ENCODE measurements at regions not wholly inside any gene's neighbourhood (a gene's known extent, or its start where the extent isn't known, plus 50 kb on each side); places are given as distances from the start of the nearest gene placed in this dataset.

DNA sequence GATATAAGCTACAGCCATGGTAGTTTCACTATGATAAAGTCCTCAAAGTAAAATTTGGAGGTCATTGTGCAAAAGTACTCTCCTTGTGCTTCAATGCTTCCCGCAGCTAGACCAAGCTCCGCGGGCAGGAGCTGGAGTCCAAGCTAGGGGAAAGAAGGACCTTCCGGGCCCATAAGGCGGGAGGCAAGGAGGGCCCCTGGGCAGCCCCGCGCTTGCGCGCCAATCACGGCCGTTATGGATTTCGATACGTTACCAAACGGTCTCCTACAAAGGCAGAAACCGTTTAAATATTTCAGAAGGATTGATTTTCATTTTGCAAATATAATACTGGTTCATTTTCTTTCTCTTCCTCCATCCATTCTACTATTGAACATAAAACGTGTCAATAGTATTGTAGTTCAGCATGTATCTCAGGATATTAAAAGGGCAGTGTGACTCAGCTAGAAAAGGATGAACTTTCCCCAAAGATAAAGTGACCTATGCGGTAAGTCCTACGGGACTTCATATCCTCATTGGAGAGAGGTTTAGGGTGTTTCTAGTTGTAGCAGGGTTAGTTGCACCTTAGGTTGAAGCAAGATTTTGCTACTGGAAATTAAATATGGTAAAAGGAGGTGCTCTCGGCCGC lies 128.0 kb downstream of the KIF20B start:
- DNase-seq, result no peak

DNA sequence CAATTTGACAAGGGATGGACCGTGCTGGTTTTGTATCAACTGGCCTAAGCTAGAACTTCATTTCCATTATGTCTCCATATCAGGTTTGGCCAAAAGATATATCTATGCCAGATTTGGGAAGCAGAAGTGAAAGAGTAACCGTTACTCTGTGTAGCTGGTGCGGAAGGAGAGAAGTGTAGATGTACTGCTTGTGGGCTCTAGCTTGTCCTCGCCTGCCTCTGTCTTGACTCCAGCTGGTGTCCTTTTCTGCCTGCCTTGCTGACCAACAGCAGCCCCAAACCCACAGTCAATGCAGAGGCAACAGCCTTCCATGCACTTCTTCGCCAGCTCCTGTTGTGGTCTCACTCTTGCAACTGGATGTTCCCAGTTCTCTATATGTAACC lies 128.5 kb downstream of the KIF20B start:
- no peak for DNase-seq

DNA sequence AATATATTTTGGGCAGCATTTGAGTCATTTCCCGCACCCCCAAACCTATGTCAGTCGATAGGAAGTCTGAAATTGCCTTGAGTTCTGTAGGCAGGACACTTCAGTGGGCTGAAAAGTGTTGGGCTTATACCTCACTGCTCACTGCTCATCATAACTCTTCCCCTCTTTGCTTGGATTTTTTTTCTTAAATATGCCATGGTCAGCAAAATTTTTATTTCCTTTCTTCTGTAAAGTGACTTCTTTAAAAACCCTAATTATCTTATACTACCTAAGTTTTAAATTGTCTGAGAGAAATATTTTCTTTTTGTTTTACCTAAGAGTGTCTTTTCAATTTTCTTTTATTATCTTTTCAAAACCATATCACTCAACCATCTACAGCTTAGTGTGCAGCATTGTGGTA lies 129.2 kb downstream of the KIF20B start:
- DNase-seq, result no peak

DNA sequence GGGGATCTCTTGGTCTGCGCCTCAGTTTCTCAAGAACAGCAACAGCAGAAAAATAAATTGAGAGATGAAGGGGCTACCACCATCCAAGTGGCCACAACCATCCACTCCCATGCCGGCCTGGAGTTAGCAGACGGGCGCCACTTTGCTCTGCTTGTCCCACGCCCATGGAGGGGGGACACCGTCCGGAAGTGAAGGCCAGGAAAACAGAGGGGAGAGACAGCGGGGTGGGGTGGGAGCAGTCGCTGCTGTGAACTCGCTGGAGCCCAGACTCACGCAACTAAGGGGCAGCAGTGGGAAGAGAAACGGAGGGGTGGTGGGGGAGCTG lies 135.4 kb downstream of the KIF20B start:
- DNase-seq, result no peak

DNA sequence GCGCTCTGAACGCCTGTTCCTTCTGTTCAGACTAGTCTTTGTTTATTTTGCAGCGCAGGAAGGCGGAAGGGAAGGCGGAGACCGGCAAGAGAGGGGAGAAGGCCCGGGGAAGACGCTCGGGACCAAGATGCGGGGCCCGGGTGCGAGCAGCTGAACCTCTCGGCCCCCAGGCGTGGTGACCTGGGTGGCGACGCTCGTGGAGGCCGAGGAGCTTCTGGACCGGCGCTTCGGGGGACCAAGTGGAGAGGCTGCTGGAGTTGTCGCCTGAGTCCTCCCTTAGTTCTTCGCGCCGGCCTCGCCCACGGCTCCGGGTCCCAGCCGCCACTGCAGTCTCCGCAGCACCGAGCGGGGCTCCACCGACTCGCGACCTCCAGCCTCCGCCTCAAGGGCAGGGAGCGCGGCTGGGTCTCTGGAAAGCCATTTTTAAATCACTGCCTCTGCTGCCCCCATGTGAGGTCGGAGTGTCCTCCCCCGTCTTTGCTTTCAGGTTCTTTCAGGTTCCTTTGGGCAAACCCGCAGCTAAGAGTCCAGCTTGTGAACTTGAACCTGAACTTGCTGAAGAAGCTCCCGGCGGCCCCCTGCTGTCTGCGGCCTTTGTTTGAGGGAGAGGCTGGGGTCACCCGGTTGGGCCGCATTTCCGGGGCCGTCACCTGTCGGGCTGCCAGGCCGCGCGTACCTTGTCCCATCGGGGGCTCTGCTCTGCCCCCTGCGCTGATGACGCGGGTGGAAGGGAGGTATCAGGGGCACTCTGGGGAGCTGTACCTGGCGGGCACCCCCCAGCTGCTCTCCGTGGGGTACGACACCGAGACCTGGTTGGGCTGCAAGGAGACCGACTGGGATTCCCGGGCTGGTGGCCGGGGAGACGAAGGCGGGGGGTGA lies 136.0 kb downstream of the KIF20B start:
- peak; percentile 30 to 35 for DNase-seq

DNA sequence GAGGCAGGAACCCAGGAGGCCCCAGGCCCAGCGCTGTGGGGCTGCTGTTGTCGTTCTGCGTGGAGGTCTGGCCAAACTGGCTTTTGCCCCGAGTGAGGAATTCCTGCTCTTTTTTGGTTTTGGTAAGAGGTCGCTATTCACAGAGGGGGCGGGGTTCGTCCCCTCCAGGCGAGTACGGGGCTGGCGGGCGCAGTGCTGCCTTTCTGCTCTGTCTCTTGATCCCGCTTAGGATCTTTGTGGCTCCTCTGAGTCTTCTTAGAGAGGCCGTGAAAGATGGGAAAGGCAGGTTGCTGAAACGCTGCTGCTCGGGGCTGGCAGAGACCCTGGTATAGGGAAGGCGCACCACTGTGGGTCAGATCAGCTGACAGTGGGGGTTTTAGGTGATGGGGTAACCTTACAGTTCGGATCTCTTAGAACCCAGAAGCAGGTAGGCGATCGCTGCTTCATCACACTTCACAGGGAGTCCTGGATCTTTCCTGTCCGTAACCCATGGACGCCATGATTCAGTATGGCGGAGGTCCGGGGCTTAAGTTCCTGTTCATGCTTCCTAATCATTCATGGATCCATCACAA lies 136.7 kb downstream of the KIF20B start:
- no peak for DNase-seq

DNA sequence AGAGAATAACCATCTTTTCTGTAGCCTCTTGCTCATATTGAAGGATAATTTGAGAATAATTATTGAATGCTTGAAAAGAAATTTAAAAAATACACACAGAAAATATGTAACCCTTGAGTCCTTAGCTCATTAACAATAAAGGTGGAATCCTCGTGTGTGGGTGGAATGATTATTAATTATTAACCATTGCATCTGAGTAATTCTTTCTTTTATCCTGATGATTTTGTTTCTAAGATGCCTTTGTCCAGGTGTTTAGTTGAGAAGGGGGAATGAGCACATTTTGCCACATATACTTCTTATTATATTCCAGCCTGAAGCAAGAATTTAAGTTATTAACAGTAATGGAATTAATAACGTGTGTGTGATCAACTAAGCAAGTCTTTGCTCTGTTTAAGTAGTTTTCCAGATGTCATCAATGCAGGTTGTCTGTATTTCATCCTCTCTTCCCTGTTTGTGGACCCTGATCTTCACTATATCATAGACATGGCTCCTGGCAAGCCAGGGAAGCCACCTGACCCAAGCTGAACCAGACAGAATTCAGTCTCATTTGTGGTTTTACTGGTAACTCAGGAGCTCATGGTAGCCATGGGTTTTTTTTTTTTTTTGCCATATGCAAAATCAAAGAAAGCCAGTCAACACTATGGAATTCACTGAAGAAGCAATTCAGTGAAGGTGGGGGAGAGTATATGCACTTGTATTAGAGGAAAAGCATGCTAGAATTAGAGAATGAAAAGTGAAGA lies 144.3 kb downstream of the KIF20B start:
- no peak for DNase-seq

DNA sequence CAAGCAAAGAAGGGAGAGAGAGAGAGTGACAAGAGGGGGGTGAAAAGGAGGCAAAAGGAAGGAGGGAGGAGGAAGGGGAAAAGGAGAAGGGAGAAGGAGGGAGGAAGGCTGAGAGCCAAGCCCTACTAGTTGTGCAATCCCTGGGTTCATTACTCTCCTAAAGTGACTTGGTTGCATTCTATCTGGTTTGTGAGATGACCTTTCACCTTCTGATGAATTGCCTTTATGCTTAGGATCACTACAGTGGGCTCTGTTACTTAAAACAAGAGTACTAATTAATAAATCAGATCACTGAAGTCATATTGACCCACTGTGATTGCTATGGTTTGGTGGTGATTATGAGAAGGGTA lies 144.9 kb downstream of the KIF20B start:
- no peak for DNase-seq

DNA sequence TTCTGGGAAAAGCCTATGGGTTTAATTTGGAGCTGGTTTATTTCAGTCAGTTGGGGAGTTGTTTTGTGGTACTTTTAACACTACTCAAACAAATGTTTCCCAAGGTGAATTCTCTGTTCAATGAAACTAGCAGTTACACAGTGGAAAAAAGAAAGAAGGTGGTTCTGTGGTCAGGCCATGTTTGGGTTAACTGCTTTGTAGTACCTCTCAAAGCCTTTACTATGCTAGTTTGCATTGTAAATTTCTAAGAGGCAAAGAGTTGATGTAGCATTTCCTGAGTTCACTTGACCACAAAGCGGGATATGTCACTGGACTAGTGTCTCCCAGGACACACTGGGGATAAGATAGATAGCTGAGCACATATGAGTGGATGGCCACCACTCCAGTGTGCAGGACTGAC lies 145.4 kb downstream of the KIF20B start:
- no peak for DNase-seq

DNA sequence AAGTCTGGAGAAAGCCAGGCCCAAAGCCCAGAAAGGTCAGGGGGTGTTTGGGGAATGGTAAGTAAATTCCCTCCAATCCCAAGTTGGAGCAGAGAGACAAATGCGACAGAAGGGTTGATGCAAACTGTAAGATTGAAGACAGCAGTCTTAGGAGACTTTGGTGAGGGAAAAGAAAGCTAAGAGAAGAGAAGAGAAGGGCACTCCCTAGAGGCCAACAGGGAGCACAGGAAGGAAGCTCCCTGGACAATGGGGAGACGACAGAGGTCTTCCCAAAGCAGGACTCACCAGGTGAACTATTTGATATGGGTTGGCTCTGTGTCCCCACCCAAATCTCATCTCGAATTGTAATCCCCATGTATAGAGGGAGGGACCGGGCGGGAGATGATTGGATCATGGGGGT lies 151.5 kb downstream of the KIF20B start:
- DNase-seq, result no peak

DNA sequence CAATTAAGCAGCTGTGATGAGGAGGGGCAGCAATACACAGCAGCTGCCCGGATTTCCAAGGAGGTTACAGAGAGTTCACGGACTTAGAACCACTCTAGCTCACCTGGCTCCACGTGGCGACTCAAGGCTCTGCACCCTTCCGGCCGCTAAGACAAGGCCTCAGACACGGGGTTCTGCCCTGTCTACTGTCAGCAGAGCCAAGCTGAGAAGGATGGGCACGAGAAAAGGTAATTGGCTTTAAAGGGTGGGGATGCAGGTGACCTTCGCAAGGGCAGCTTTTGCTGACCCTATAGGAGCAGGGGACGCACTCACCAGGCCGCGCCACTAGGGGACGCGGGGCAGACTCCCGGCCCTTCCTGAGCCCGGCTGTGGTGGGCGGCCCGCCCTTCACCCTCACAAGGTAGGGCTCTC lies 152.4 kb downstream of the KIF20B start:
- DNase-seq, result no peak

DNA sequence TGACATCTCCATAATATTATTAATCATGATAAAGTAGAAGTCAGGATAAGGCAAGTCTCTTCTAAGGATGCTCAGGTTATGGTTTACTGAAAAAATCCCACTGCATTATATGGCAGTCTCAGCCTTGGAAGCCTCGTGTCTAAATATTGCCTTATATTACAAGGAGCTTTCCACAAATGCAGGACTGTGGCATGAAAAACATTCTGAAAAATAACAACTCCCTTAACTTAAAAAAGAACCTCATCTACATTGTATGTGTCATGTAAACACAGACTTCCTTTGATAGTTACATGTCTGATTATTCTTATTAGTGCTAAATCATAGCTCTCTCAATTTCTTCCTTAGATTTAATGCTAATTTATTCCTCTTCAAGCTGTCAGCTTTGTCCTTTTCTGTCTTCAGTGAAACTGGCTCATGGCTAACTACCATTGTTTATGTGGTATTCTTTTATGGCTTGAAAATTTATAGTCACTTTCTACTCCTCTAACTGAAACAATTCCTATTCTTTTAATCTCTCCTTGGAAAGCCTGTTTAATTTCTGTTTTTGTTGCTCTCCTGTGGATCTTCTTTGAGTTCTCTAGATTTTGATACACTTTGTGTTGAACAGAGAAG lies 156.1 kb downstream of the KIF20B start:
- DNase-seq, result no peak

DNA sequence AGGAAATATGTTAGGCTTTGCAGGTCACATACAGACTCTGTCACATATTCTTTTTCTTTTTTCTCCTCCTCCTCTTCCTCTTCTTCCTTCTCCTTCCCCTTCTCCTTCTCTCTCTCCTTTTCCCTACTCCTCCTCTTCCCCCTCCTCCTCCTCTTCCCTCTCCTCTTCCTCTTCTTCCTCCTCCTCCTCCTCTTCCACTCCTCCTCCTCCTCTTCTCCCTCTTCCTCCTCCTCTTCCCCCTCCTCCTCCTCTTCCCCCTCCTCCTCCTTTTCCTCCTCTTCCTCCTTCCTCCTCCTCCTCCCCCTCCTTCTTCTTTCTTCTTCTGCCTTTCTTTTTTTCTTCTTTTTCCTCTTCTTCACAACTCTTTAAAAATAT lies 159.8 kb downstream of the KIF20B start:
- no peak for DNase-seq

DNA sequence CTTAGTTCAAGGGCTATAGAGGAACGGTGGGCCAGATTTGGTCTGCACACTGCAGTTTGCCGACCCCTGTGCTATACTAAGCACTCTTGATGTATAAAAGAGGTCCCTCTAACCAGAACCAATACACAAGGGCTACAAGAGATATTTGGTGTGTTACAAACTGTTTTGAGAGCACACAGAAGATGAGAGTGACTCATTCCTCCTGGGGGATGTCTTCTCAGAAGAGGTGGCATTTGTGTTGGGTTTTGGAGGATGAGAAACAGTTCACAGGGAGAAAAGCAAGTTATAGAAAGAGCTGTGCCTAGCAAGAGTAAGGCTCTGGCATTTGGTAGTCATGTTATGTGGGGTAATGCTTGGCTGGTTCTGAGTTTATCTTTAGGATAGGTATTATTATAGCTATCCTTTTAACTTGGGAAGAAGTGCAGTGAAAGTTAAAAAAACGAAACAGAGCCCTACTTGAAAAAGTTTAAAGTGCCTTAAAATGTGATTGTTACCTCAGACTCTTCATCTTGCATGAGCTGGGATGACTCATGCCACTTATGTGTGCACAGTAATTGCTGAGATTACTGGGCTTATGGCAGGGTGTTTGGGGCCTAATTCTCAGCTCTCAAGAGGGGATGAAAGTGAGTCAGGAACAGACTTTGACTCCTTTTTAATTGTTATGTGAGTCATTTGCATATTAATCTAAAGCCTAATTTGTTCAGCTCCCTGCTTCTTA lies 160.4 kb downstream of the KIF20B start:
- DNase-seq, result no peak

DNA sequence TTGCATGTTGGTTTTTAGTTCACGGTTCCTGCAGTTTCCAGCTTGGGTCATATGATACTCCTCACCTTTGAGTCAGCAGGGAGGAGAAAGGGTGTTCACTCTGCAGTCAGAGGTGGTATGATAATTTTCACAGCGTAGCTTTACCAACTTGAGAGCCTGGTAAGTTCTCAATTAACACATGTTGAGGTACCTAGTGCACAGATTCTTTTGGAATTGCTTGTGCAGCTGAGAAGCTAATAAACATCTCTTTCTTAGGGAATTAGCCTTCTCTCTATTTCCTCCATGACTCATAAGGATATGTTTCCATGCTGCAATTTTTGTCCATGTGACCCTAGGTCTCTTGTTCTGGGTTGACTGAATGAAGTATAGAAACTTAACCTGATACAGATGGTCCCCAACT lies 166.6 kb downstream of the KIF20B start:
- DNase-seq, result no peak

DNA sequence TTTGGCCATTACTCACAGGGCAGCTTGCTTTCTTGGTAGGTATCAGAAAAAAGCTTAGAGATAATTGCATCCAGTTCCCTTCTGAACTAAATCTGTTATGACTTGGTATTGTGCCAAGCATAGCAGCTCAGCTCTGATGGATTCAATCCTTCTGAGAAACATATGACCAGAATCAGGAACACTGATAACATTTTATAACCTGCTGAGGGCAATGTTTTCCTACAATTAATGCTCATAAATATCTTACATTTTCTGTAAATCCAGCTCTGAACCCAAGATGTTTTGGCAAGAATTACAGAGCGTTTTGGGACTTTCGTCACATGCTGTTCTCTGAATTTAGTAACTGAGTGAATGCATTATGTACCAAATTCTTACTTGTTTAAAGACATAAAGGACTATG lies 167.8 kb downstream of the KIF20B start:
- DNase-seq, result no peak

DNA sequence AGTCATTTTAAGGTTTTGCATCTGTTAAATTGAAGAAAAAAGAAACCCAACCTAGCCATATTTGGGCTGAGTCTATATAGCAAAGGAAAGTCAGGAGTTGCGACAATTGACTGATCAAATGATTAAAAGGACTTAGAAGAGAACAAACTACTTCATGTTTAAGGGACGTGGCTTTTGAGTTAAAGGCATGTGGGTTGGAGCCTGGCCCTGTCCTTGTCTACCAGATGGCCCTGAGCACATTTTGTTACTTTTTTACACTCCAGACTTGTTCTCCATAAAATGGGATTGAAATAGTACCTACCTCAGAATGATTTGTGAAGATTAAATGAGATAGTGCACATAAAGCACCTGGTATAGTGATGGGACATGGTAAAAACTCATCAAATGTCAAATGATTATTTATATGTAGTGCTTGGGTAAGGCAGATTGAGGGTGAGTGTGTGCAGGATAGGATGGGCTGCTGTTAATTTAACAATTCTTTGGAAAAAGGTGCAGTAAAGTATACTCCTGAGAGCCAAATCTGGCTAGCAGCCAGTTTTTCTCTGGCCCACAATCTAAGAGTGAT lies 168.3 kb downstream of the KIF20B start:
- no peak for DNase-seq

DNA sequence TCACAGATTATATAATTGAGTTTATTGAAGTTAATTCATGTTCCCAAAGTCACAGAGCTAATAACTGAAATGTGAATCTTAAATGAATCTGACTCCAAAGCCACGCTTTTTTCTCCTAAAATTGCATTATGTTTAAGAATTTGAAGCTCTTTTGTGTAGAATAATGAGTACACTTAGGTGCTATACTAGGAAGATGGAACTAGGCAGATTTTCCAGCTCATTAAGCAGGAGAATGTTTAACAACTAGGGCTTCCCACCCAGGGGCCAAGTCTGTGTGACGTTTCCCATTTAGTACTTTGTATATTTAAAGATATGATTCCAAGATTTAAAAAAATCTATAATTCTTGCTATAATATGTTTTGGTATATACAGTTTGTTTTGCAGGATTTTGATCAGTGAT lies 169.5 kb downstream of the KIF20B start:
- DNase-seq, result no peak

DNA sequence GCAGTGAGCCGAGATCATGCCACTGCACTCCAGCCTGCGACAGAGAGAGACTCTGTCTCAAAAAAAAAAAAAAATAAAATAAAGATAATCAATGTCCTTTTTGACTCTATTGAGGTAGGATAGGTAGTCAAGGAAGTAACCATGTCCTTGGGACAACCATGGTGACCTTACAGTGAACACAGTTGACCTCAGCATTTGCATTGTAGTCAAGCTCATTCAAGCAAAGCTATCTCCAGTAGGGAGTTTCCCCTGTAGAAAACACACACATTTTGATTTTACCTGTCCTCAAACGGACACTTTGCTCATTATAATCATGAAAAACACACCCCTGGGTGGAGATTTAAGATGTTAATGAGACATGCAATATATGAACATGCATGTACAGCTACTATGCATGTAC lies 171.7 kb downstream of the KIF20B start:
- DNase-seq, result no peak

DNA sequence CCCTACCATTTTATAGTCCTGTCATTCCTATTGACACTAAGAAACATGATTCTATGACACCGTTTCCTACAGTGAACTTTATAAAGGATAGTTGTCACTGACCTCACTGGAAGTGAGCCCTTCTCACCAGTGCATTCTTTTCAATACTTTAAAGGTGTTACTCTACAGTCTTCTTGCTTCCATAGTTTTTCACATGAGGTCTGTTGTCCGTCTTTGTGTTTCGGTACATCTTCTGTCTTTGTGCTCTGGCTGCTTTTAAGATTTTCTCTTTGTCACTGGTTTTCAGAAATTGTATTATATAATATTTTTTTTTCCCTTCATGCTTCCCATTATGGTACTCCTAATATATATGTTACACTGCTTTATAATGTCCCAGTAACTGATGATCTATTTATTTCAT lies 174.2 kb downstream of the KIF20B start:
- DNase-seq, result no peak

DNA sequence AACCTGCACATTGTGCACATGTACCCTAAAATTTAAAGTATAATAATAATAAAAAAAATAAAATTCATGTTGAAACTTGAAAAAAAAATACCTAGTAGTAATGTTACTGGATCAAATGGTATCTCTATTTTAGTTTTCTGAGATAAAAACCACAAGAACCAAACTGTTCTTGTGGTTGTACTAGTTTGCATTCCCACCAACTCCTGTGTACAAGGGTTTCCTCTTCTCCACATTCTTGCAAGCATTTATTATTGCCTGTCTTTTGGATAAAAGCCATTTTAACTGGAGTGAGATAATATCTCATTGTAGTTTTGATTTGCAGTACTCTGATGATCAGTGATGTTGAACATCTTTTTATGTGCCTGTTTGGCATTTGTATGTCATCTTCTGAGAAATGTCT lies 177.7 kb downstream of the KIF20B start:
- no peak for DNase-seq

DNA sequence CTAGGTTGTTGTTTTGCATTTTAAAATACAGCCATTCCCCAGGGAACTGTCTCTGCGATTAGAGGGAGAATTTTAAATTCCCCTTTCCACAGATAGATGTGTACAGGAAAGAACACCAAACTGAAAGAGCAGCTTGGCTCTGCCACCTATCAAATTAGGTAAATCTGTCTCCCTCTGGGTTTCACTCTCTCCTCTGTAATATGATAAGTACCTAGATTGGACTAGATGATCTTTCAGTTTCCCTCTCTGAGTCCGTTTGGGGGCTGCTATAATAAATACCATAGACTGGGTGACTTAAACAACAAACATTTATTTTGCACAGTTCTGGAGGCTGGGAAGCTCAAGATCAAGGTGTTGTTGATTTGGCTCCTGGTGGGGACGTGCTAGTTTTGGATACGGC lies 186.0 kb downstream of the KIF20B start:
- no peak for DNase-seq

DNA sequence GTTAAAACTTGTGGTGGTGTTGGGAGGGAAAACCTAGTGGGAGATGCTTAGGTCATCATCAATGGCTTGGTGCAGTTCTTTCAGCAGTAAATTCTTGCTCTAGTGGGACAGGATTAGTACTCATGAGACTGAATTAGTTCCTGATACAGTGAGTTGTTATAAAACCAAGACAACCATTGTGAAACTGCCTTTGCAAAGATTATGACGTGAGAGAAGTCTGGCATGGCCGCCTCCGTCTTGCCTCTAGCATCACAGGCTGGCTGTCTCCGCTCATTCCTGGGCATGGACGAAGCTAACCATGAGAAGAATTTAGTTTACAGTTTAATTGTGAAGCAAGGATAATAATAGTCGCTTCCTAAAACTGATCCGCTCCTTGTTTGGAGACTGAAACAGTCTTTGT lies 186.4 kb downstream of the KIF20B start:
- DNase-seq, result peak in 1 of 2 donors; percentile 53

All from CD4-positive, alpha-beta T cell treated with Interferon alpha-2 for 1 hour (primary cell).